Right forelimb (tissue), 1 donor: ENCODE measurements at regions not wholly inside any gene's neighbourhood (a gene's known extent, or its start where the extent isn't known, plus 50 kb on each side); places are given as distances from the start of the nearest gene placed in this dataset.
"Not testable (repeated sequence)": the region's sequence is repeated elsewhere in the genome, so short reads cannot be mapped to it uniquely, and the experiment has no call there.

Experiments used
- DNase-seq: peaks from one replicate; pipeline ENCODE4 v3.0.0-alpha.2; 2018

- DNase-seq = no peak
Measured at GRCh38 chr14:30445852-30446251, 113.1 kb upstream of the G2E3 start.

- no peak for DNase-seq
Measured at GRCh38 chr14:30450631-30451545, 108.1 kb upstream of the G2E3 start.

- DNase-seq = no peak
Measured at GRCh38 chr14:30456296-30456695, 102.7 kb upstream of the G2E3 start.

GRCh38 chr14:30462358-30462757 is 96.6 kb upstream of the G2E3 start:
- DNase-seq = no peak

GRCh38 chr14:30464481-30464880 is 94.5 kb upstream of the G2E3 start:
- DNase-seq = no peak

- no peak for DNase-seq
Measured at GRCh38 chr14:30468354-30468753, 90.6 kb upstream of the G2E3 start.

- DNase-seq = no peak
Measured at GRCh38 chr14:30471980-30472379, 87.0 kb upstream of the G2E3 start.

- DNase-seq = not testable (repeated sequence)
Measured at GRCh38 chr14:30473846-30474696, 84.9 kb upstream of the G2E3 start.

GRCh38 chr14:30482276-30482675 is 76.7 kb upstream of the G2E3 start:
- DNase-seq = no peak

- DNase-seq = no peak
Measured at GRCh38 chr14:30484201-30484600, 74.8 kb upstream of the G2E3 start.

- DNase-seq = no peak
Measured at GRCh38 chr14:30484976-30485375, 74.0 kb upstream of the G2E3 start.

GRCh38 chr14:30496852-30497251 is 62.1 kb upstream of the G2E3 start:
- no peak for DNase-seq

GRCh38 chr14:30499358-30499757 is 59.6 kb upstream of the G2E3 start:
- no peak for DNase-seq

- DNase-seq = no peak
Measured at GRCh38 chr14:30500222-30500621, 58.7 kb upstream of the G2E3 start.

GRCh38 chr14:30507209-30507608 is 51.7 kb upstream of the G2E3 start:
- DNase-seq = no peak
